GM12878 (cell line): ENCODE measurements at regions not wholly inside any gene's neighbourhood (a gene's known extent, or its start where the extent isn't known, plus 50 kb on each side); places are given as distances from the start of the nearest gene placed in this dataset.

Experiments
- ATAC-seq: fragments of 200-7000 bp; cut with Tn5 transposase; 3 replicates; pipeline ENCODE4 v1.9.1; 2020; ENCODE audit warnings: mild to moderate bottlenecking, moderate library complexity
- BruUV-seq: library from RNA; stranded (reverse); fragments of 400-500 nt; replicated peaks from 2 replicates; lab custom pipeline; 2021; lab: Mats Ljungman, UMichigan
- CTCF ChIA-PET: fragments of 300-600 bp; sonication (Branson Sonifier 250); formaldehyde crosslinking; extraction: SDS; loops from one replicate; lab custom pipeline; 2021; ENCODE audit warnings: inconsistent platforms; lab: Yijun Ruan, JAX
- POLR2A ChIA-PET: fragments of 350-600 bp; formaldehyde crosslinking; extraction: SDS; loops from one replicate; lab custom pipeline; 2021; ENCODE audit warnings: inconsistent platforms; lab: Charles Lee
- RAD21 ChIA-PET: fragments of 300-600 bp; sonication (Branson Sonifier 250); formaldehyde crosslinking; loops from one replicate; lab custom pipeline; 2023; ENCODE audit warnings: antibody characterized with exemption; ENCODE audit not compliant: unreplicated experiment; lab: Charles Lee
- SMC1A ChIA-PET: fragments of 300-600 bp; sonication (Branson Sonifier 250); formaldehyde crosslinking; loops from one replicate; lab custom pipeline; 2023; ENCODE audit not compliant: unreplicated experiment, uncharacterized antibody; lab: Charles Lee
- DNase-seq: peaks from one replicate; pipeline ENCODE4 v3.0.0-alpha.2; 2011; ENCODE audit warnings: low read depth, low spot score
- FAIRE-seq: peaks from 3 replicates; lab custom pipeline; 2011; peaks lifted over from hg19 to GRCh38; lab: Jason Lieb, UNC
- H2AFZ ChIP-seq: 2 replicates; pipeline ENCODE4 v1.6.0; 2011; ENCODE audit warnings: low read depth, low read length, control low read depth; ENCODE audit not compliant: control insufficient read depth
- H3K27ac ChIP-seq: 2 replicates; pipeline ENCODE4 v1.5.1; 2011; ENCODE audit warnings: control low read depth; ENCODE audit not compliant: control insufficient read depth, insufficient read depth
- H3K27me3 ChIP-seq, 2 experiments: replicated peaks in 1 of 2; 2 replicates each; pipeline versions ENCODE4 v1.6.0 to v1.6.1; 2011; ENCODE audit warnings: low read length in 1 of 2; ENCODE audit not compliant: control insufficient read depth in 2 of 2, insufficient read depth in 2 of 2
- H3K36me3 ChIP-seq, 2 experiments: 2 replicates each; pipeline ENCODE4 v1.5.1; 2011; ENCODE audit warnings: low read length in 1 of 2; ENCODE audit not compliant: control insufficient read depth in 2 of 2, insufficient read depth in 2 of 2
- H3K4me1 ChIP-seq: 2 replicates; pipeline ENCODE4 v1.6.1; 2011; ENCODE audit warnings: mild to moderate bottlenecking, low read length, moderate library complexity, mixed read lengths; ENCODE audit not compliant: control insufficient read depth, insufficient read depth
- H3K4me2 ChIP-seq: 2 replicates; pipeline ENCODE4 v1.6.0; 2011; ENCODE audit warnings: control low read depth; ENCODE audit not compliant: control insufficient read depth, insufficient read depth
- H3K4me3 ChIP-seq: fragments of 200-600 bp; sonication (generic); 2 replicates; pipeline ENCODE4 v1.5.1; 2016
- H3K79me2 ChIP-seq: 2 replicates; pipeline ENCODE4 v1.6.0; 2011; ENCODE audit warnings: low read length; ENCODE audit not compliant: control insufficient read depth, insufficient read depth
- H3K9ac ChIP-seq: 2 replicates; pipeline ENCODE4 v1.8.0; 2011; ENCODE audit warnings: low read length, control low read depth, mixed read lengths; ENCODE audit not compliant: control insufficient read depth, insufficient read depth
- H3K9me3 ChIP-seq: replicated peaks from 3 replicates; pipeline ENCODE4 v1.5.1; 2011; ENCODE audit warnings: mild to moderate bottlenecking, low read length; ENCODE audit not compliant: control insufficient read depth, insufficient read depth
- H4K20me1 ChIP-seq: 2 replicates; pipeline ENCODE4 v1.6.0; 2011; ENCODE audit not compliant: control insufficient read depth, insufficient read depth
- ASH2L ChIP-seq: fragments of 300-600, 200-600 bp; sonication (generic); IDR thresholded peaks from 2 replicates; pipeline ENCODE4 v1.6.1; 2017; ENCODE audit warnings: low read depth, mild to moderate bottlenecking, borderline replicate concordance
- CREB1 ChIP-seq: IDR thresholded peaks from 2 replicates; pipeline ENCODE4 v1.6.1; 2012; ENCODE audit warnings: low read depth, mild to moderate bottlenecking, inconsistent platforms
- ELK1 ChIP-seq: IDR thresholded peaks from 2 replicates; pipeline ENCODE4 v1.6.1; 2012; ENCODE audit warnings: low read depth, low read length, improper control_type of control experiment
- FOXK2 ChIP-seq: fragments of 450-650 bp; IDR thresholded peaks from 2 replicates; pipeline ENCODE4 v1.6.1; 2017; ENCODE audit warnings: mild to moderate bottlenecking, moderate library complexity
- KAT2A ChIP-seq: conservative IDR thresholded peaks from 2 replicates; pipeline ENCODE4 v1.6.1; 2011; ENCODE audit warnings: low read depth, low read length; ENCODE audit not compliant: control insufficient read depth
- MAX ChIP-seq: IDR thresholded peaks from 2 replicates; pipeline ENCODE4 v1.6.1; 2012; ENCODE audit warnings: low read depth, low read length, improper control_type of control experiment
- MYC ChIP-seq: IDR thresholded peaks from 2 replicates; pipeline ENCODE4 v1.6.1; 2011; ENCODE audit warnings: mild to moderate bottlenecking, low read length, moderate library complexity, inconsistent platforms; ENCODE audit not compliant: insufficient read depth, insufficient replicate concordance, insufficient read length, severe bottlenecking
- NFIC ChIP-seq: IDR thresholded peaks from 2 replicates; pipeline ENCODE4 v1.6.1; 2012; ENCODE audit warnings: low read depth, mild to moderate bottlenecking, inconsistent platforms, low read length, moderate library complexity
- NR2F1 ChIP-seq: fragments of 450-650 bp; conservative IDR thresholded peaks from 2 replicates; pipeline ENCODE4 v1.6.1; 2017; ENCODE audit warnings: mild to moderate bottlenecking
- NRF1 ChIP-seq: conservative IDR thresholded peaks from 2 replicates; pipeline ENCODE4 v1.6.1; 2011; ENCODE audit warnings: mild to moderate bottlenecking, low read depth, low read length, improper control_type of control experiment
- PAX8 ChIP-seq: fragments of 450-650 bp; IDR thresholded peaks from 2 replicates; pipeline ENCODE4 v1.6.1; 2017; ENCODE audit warnings: mild to moderate bottlenecking, moderate library complexity
- RB1 ChIP-seq: fragments of 450-650 bp; formaldehyde crosslinking; IDR thresholded peaks from 2 replicates; pipeline ENCODE4 v1.6.1; 2017; ENCODE audit warnings: mild to moderate bottlenecking, borderline replicate concordance
- RFX5 ChIP-seq: IDR thresholded peaks from 2 replicates; pipeline ENCODE4 v1.6.1; 2011; ENCODE audit warnings: low read depth, low read length, improper control_type of control experiment
- SMARCA5 ChIP-seq: fragments of 450-650 bp; IDR thresholded peaks from 2 replicates; pipeline ENCODE4 v1.6.1; 2017; ENCODE audit warnings: mild to moderate bottlenecking
- TCF12 ChIP-seq: IDR thresholded peaks from 2 replicates; pipeline ENCODE4 v1.6.1; 2011; ENCODE audit warnings: low read depth, mild to moderate bottlenecking, low read length
- YBX1 ChIP-seq: fragments of 450-650 bp; IDR thresholded peaks from 2 replicates; pipeline ENCODE4 v1.6.1; 2016; ENCODE audit warnings: antibody characterized with exemption
- ZBED1 ChIP-seq: IDR thresholded peaks from 2 replicates; pipeline ENCODE4 v1.6.1; 2016; ENCODE audit warnings: borderline replicate concordance
- ZNF207 ChIP-seq: fragments of 450-650 bp; IDR thresholded peaks from 2 replicates; pipeline ENCODE4 v1.6.1; 2014; ENCODE audit warnings: antibody characterized with exemption, mild to moderate bottlenecking, borderline replicate concordance
- WGBS: methylation state at CpG from one replicate; pipeline ENCODE4 v1.1.6; 2016; ENCODE audit warnings: low lambda C conversion rate; ENCODE audit not compliant: insufficient replicate concordance, insufficient coverage; ENCODE audit errors: missing lambda C conversion rate; 5-methylcytosine and 5-hydroxymethylcytosine counted together
- in situ Hi-C: fragments of 300-500 bp; cut with MboI; formaldehyde crosslinking; loops from 9 replicates; pipeline ENCODE4 v1.14.3; 2018; ENCODE audit warnings: mixed read lengths
- intact Hi-C: fragments of 100-400 bp; cut with micrococcal nuclease; formaldehyde crosslinking; loops from one replicate; pipeline ENCODE4 v1.14.2; 2022; ENCODE audit not compliant: unreplicated experiment
- TF ChIP-seq, protein P1 (sequence below): fragments of 450-650 bp; formaldehyde crosslinking; IDR thresholded peaks from 2 replicates; pipeline ENCODE4 v1.5.0; 2022; ENCODE audit warnings: mild to moderate bottlenecking, missing genetic modification characterization
- TF ChIP-seq, protein P2 (sequence below): fragments of 450-650 bp; IDR thresholded peaks from 2 replicates; pipeline ENCODE4 v1.6.1; 2016; ENCODE audit warnings: mild to moderate bottlenecking

DNA sequence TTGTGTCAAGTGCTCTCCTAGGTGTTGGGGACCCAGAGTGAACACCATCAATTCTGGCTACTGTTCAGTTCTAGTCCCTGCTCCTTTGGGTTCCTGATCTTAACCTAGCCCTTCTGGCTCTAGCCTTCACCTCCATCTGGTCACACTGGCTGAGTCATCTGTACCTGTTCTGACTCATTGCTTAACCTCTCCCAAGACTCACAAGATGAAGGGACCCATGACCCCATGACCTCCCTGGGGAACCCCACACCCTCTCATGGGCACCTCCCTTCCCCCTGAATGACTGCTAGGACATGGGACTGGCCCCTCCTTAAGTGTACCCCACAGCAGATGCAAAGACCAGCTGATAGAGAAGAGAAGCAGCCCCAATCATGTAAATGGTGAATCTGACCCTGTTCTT is 345.8 kb upstream of the CDH5 start (continued):
- TF ChIP-seq NFIC (peak; percentile 61), ZNF207 (no peak)
- TF ChIP-seq, all 136 proteins: peak for 9

GRCh38 chr16:66020046-66020445 is 346.4 kb upstream of the CDH5 start:
- Histone ChIP-seq H3K36me3 (no peaks in the 10 kb centered on the region), H3K79me2 (no peaks in the 10 kb centered on the region), H2AFZ (no peak overlapping the region), H3K4me3 (no peak overlapping the region), H3K27ac (no peak overlapping the region), H3K4me1 (no peaks in the 10 kb centered on the region), H3K9me3 (no peaks in the 10 kb centered on the region; the same call in 2 of the 3 replicates), H4K20me1 (no peaks in the 10 kb centered on the region), H3K27me3 (no peaks in the 10 kb centered on the region), H3K4me2 (no peak overlapping the region), H3K9ac (no peak overlapping the region)
- ATAC-seq (no peak), FAIRE-seq (no peak), DNase-seq (no peak)
- BruUV-seq, result no TSS peak
- CTCF ChIA-PET, result no interaction called here
- intact Hi-C loops, result no loop called here
- POLR2A ChIA-PET, result no interaction called here
- SMC1A ChIA-PET, result no interaction called here
- in situ Hi-C loops, result no loop called here
- RAD21 ChIA-PET, result no interaction called here
- 27% methylated on average over 2 of the region's 2 CpGs for WGBS
- no peak for TF ChIP-seq RB1
- no peak for TF ChIP-seq NR2F1
- no peak for TF ChIP-seq ASH2L
- no peak for TF ChIP-seq PAX8
- TF ChIP-seq RFX5, result no peak
- TF ChIP-seq TCF12, result no peak
- no peak for TF ChIP-seq NRF1
- TF ChIP-seq MAX, result no peak
- no peak for TF ChIP-seq FOXK2
- TF ChIP-seq MYC, result no peak
- TF ChIP-seq CREB1, result no peak
- TF ChIP-seq ZBED1, result no peak
- TF ChIP-seq, protein P1, sequence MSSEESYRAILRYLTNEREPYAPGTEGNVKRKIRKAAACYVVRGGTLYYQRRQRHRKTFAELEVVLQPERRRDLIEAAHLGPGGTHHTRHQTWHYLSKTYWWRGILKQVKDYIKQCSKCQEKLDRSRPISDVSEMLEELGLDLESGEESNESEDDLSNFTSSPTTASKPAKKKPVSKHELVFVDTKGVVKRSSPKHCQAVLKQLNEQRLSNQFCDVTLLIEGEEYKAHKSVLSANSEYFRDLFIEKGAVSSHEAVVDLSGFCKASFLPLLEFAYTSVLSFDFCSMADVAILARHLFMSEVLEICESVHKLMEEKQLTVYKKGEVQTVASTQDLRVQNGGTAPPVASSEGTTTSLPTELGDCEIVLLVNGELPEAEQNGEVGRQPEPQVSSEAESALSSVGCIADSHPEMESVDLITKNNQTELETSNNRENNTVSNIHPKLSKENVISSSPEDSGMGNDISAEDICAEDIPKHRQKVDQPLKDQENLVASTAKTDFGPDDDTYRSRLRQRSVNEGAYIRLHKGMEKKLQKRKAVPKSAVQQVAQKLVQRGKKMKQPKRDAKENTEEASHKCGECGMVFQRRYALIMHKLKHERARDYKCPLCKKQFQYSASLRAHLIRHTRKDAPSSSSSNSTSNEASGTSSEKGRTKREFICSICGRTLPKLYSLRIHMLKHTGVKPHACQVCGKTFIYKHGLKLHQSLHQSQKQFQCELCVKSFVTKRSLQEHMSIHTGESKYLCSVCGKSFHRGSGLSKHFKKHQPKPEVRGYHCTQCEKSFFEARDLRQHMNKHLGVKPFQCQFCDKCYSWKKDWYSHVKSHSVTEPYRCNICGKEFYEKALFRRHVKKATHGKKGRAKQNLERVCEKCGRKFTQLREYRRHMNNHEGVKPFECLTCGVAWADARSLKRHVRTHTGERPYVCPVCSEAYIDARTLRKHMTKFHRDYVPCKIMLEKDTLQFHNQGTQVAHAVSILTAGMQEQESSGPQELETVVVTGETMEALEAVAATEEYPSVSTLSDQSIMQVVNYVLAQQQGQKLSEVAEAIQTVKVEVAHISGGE (CRISPR knock-in tag), result no peak
- TF ChIP-seq KAT2A, result no peak
- no peak for TF ChIP-seq YBX1
- TF ChIP-seq SMARCA5, result no peak
- TF ChIP-seq, protein P2, sequence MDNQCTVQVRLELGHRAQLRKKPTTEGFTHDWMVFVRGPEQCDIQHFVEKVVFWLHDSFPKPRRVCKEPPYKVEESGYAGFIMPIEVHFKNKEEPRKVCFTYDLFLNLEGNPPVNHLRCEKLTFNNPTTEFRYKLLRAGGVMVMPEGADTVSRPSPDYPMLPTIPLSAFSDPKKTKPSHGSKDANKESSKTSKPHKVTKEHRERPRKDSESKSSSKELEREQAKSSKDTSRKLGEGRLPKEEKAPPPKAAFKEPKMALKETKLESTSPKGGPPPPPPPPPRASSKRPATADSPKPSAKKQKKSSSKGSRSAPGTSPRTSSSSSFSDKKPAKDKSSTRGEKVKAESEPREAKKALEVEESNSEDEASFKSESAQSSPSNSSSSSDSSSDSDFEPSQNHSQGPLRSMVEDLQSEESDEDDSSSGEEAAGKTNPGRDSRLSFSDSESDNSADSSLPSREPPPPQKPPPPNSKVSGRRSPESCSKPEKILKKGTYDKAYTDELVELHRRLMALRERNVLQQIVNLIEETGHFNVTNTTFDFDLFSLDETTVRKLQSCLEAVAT, result no peak
- TF ChIP-seq ELK1, result no peak
